HUES48 (cell line): ENCODE measurements at regions not wholly inside any gene's neighbourhood (a gene's known extent, or its start where the extent isn't known, plus 50 kb on each side); places are given as distances from the start of the nearest gene placed in this dataset.

Experiments used
- H3K27ac ChIP-seq: one replicate; pipeline ENCODE4 v1.7.0; 2013; ENCODE audit warnings: low read depth, low read length, inconsistent platforms
- H3K27me3 ChIP-seq: 2 replicates; pipeline ENCODE4 v1.6.1; 2013; ENCODE audit warnings: mild to moderate bottlenecking, low read length; ENCODE audit not compliant: control insufficient read depth, insufficient read depth
- H3K36me3 ChIP-seq: 2 replicates; pipeline ENCODE4 v1.6.1; 2013; ENCODE audit warnings: low read length; ENCODE audit not compliant: control insufficient read depth, insufficient read depth
- H3K4me1 ChIP-seq: 2 replicates; pipeline ENCODE4 v1.6.1; 2013; ENCODE audit warnings: mild to moderate bottlenecking, low read length; ENCODE audit not compliant: control insufficient read depth, insufficient read depth
- H3K4me3 ChIP-seq: 2 replicates; pipeline ENCODE4 v1.5.1; 2013; ENCODE audit warnings: mild to moderate bottlenecking, low read depth, low read length
- H3K9ac ChIP-seq: 2 replicates; pipeline ENCODE4 v1.6.1; 2013; ENCODE audit warnings: mild to moderate bottlenecking, low read depth, low read length, moderate library complexity
- H3K9me3 ChIP-seq: 2 replicates; pipeline ENCODE4 v1.6.1; 2013; ENCODE audit warnings: low read length; ENCODE audit not compliant: control insufficient read depth, insufficient read depth

DNA sequence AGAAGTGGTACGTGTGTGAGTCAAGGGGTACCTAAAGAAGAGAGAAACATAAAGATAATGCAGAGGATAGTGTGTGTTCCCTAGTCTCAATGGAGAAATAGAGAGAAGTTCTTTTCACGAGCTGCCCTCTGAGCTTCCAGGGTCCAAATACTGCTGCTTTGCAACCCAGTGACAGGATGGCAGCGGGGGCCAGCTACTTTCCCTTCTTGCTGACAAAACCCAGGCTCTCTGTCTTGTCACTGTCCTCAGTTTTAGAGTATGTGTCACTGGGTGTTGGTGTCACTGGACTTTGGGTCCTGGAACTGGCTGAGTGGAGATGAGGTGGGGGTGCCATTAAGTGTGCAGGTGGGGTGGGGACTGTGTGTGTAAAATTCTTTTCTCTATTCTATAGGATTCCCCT is 265.6 kb downstream of the CDC5L start:
- Histone ChIP-seq H3K36me3 (no peaks in the 10 kb centered on the region), H3K27ac (no peak overlapping the region), H3K9ac (no peak overlapping the region), H3K9me3 (no peaks in the 10 kb centered on the region), H3K4me3 (no peak overlapping the region), H3K4me1 (peaks cover 12% of the 10 kb centered on the region), H3K27me3 (no peaks in the 10 kb centered on the region)

GRCh38 chr6:44653761-44654218 is 266.3 kb downstream of the CDC5L start:
- H3K27ac ChIP-seq, result no peak overlapping the region
- peaks cover 12% of the 10 kb centered on the region for H3K4me1 ChIP-seq
- H3K9ac ChIP-seq, result no peak overlapping the region
- H3K4me3 ChIP-seq, result no peak overlapping the region
- no peaks in the 10 kb centered on the region for H3K27me3 ChIP-seq
- no peaks in the 10 kb centered on the region for H3K36me3 ChIP-seq
- no peaks in the 10 kb centered on the region for H3K9me3 ChIP-seq

- Histone ChIP-seq H3K4me3 (no peak overlapping the region), H3K27ac (peak overlapping the region; percentile 60), H3K9ac (no peak overlapping the region), H3K27me3 (no peaks in the 10 kb centered on the region), H3K9me3 (no peaks in the 10 kb centered on the region), H3K4me1 (peaks cover 12% of the 10 kb centered on the region), H3K36me3 (no peaks in the 10 kb centered on the region)
Measured at GRCh38 chr6:44655412-44656342, 268.2 kb downstream of the CDC5L start.

- H3K27ac ChIP-seq, result no peak overlapping the region
Measured at GRCh38 chr6:44656691-44657090, 269.2 kb downstream of the CDC5L start.

GRCh38 chr6:44657206-44657819 is 269.8 kb downstream of the CDC5L start:
- Histone ChIP-seq H3K4me1 (peaks cover 19% of the 10 kb centered on the region), H3K9ac (no peak overlapping the region), H3K4me3 (no peak overlapping the region), H3K36me3 (no peaks in the 10 kb centered on the region), H3K9me3 (no peaks in the 10 kb centered on the region), H3K27me3 (no peaks in the 10 kb centered on the region), H3K27ac (no peak overlapping the region)

More at GRCh38 chr6:44656691-44657090, 269.2 kb downstream of the CDC5L start:
- no peak overlapping the region for H3K4me3 ChIP-seq
- H3K36me3 ChIP-seq, result no peaks in the 10 kb centered on the region
- H3K27me3 ChIP-seq, result no peaks in the 10 kb centered on the region
- H3K9me3 ChIP-seq, result no peaks in the 10 kb centered on the region
- no peak overlapping the region for H3K9ac ChIP-seq
- peaks cover 17% of the 10 kb centered on the region for H3K4me1 ChIP-seq

GRCh38 chr6:44658571-44658970 is 271.1 kb downstream of the CDC5L start:
- Histone ChIP-seq H3K27me3 (no peaks in the 10 kb centered on the region), H3K4me1 (peaks cover 30% of the 10 kb centered on the region), H3K36me3 (no peaks in the 10 kb centered on the region), H3K9me3 (no peaks in the 10 kb centered on the region), H3K27ac (no peak overlapping the region), H3K4me3 (no peak overlapping the region), H3K9ac (no peak overlapping the region)

DNA sequence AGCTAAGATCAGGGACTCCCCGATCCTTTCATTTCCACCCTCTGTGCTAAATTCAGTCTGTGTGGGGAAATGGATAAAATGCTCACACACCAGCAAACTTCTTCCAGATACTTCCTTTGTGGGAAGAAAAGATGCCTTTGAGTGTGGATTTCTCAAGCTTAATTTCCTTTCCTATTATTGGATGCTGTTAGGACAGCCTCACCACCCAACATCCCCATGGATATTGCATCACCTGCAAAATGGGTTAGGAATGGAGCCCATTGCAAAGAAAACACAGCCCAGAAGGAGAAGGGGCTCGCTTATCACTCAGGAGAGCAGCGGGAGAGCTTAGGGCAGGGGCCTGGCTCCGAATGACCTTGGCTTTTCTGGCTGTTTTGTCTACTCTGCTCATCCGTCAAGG is 272.2 kb downstream of the CDC5L start:
- no peaks in the 10 kb centered on the region for H3K36me3 ChIP-seq
- no peak overlapping the region for H3K27ac ChIP-seq
- no peaks in the 10 kb centered on the region for H3K27me3 ChIP-seq
- peaks cover 41% of the 10 kb centered on the region for H3K4me1 ChIP-seq
- no peak overlapping the region for H3K4me3 ChIP-seq
- H3K9ac ChIP-seq, result no peak overlapping the region
- no peaks in the 10 kb centered on the region for H3K9me3 ChIP-seq

DNA sequence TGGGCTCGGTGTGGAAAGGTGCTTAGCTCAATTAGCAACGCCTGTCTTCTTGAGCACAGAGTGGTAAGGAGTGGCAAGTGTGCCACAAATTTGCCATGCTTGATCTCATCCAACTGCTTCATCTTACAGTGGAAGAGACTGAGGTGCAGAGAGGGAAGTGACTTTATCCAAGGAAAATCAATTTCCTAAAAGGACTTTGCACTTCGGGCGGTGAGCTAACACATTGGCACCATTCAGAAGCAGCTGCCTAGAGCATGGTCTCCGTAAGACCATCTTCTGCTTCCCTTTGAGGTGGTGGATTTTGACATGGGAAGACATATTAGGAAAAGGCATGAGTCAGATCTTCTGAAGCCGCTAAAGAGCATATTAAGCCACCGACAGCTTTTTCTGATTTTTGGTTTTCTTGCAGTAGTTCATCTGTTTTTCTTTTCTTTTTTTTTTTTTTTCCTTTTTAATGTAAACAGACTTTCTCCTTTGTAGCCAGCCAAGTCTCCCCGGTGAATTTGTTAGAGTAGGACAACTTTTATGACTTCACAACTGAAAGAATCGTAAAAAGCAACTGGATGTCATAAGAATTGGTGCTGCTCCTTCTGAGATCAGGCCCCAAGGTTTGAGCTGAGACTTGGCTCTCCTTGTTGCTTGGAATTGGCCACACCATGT is 273.2 kb downstream of the CDC5L start:
- H3K9me3 ChIP-seq, result no peaks in the 10 kb centered on the region
- H3K9ac ChIP-seq, result no peak overlapping the region
- H3K27ac ChIP-seq, result no peak overlapping the region
- H3K4me3 ChIP-seq, result no peak overlapping the region
- no peaks in the 10 kb centered on the region for H3K27me3 ChIP-seq
- H3K4me1 ChIP-seq, result peaks cover 44% of the 10 kb centered on the region
- H3K36me3 ChIP-seq, result no peaks in the 10 kb centered on the region

GRCh38 chr6:44661221-44662008 is 273.9 kb downstream of the CDC5L start:
- Histone ChIP-seq H3K27ac (peak overlapping the region; percentile 92), H3K4me1 (peaks cover 50% of the 10 kb centered on the region), H3K36me3 (no peaks in the 10 kb centered on the region), H3K9ac (no peak overlapping the region), H3K9me3 (no peaks in the 10 kb centered on the region), H3K27me3 (no peaks in the 10 kb centered on the region), H3K4me3 (no peak overlapping the region)

DNA sequence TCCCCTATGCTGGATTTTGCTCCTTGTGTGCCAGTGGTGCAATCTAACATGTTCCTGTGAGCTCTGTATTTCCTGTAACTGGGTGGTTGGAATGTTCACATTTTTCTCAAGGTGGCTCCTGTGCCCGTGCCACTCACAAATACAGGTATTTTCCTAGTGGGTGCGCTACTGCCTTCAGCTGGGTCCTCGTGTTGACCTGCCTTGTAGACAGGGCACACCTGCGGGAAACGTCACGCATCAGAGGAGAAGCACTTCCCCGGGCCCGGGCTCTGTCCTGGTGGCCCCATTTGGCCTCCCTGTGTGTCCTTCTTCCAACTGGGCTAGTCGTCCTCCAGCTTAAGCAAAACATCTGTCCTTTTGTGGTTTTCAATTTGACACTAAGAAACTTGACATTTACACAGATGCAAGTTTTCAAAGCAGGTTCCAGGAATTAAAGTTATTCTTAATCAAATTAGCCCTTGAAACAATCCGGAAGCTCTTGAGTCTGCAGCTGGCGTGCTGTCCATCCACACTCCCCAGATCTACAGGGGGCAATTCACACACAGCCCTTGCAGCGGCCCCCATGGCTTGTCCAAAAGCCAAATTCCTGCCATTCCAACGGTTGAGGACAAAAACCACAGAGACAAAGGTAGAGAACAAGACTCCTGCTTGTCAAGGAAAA is 275.1 kb downstream of the CDC5L start:
- Histone ChIP-seq H3K9me3 (no peaks in the 10 kb centered on the region), H3K4me1 (peaks cover 61% of the 10 kb centered on the region), H3K9ac (no peak overlapping the region), H3K36me3 (no peaks in the 10 kb centered on the region), H3K27me3 (no peaks in the 10 kb centered on the region), H3K4me3 (no peak overlapping the region), H3K27ac (peak overlapping the region; percentile 92)
